K562 (cell line): ENCODE measurements at regions not wholly inside any gene's neighbourhood (a gene's known extent, or its start where the extent isn't known, plus 50 kb on each side); places are given as distances from the start of the nearest gene placed in this dataset.
A peak's percentile ranks its signal among the peaks of the same experiment; 100 is the strongest.

Source experiments
- ATAC-seq: fragments of 200-7000 bp; cut with Tn5 transposase; 3 replicates; pipeline ENCODE4 v1.9.1; 2020; ENCODE audit warnings: moderate library complexity
- BruUV-seq: library from RNA; stranded (reverse); fragments of 400-500 nt; replicated peaks from 2 replicates; lab custom pipeline; 2021; lab: Mats Ljungman, UMichigan
- CTCF ChIA-PET: fragments of 300-600 bp; formaldehyde crosslinking; extraction: SDS; loops from one replicate; lab custom pipeline; 2021; ENCODE audit warnings: low intra/inter-chr PET ratio; lab: Yijun Ruan, JAX
- POLR2A ChIA-PET: fragments of 300-600, 350-650 bp; sonication (Branson Sonifier 250); formaldehyde crosslinking; extraction: SDS; loops from one replicate; lab custom pipeline; 2021; ENCODE audit warnings: antibody characterized with exemption, inconsistent platforms; lab: Yijun Ruan, JAX
- DNase-seq, 4 experiments: peaks; one replicate each; pipeline versions ENCODE4 v3.0.0 to v3.0.0-alpha.2; 2011 to 2018; ENCODE audit warnings: low spot score in 3 of 4, mixed read lengths in 3 of 4; ENCODE audit errors: extremely low read depth in 1 of 4
- FAIRE-seq: peaks from 2 replicates; lab custom pipeline; 2011; peaks lifted over from hg19 to GRCh38; lab: Jason Lieb, UNC
- H2AFZ ChIP-seq: 2 replicates; pipeline ENCODE4 v1.6.0; 2011; ENCODE audit warnings: low read depth, low read length, control low read depth, inconsistent platforms
- H3K27ac ChIP-seq: fragments of 200-600 bp; 3 replicates; pipeline ENCODE4 v1.8.0; 2011; ENCODE audit warnings: low read depth, mild to moderate bottlenecking, control low read depth, inconsistent platforms, low read length, moderate library complexity, mixed read lengths; ENCODE audit errors: extremely low read depth
- H3K27me3 ChIP-seq, 2 experiments: fragments of 300-600 bp in 1 of 2; 2 replicates in 1 of 2; 3 replicates in 1 of 2; pipeline versions ENCODE4 v1.6.0 to v1.8.0; 2011; ENCODE audit warnings: inconsistent platforms in 2 of 2, low read length in 2 of 2, mild to moderate bottlenecking in 1 of 2, mixed read lengths in 1 of 2, moderate library complexity in 1 of 2; ENCODE audit not compliant: control insufficient read depth in 2 of 2, insufficient read depth in 2 of 2
- H3K36me3 ChIP-seq: fragments of 300-600 bp; 3 replicates; pipeline ENCODE4 v1.8.0; 2011; ENCODE audit warnings: mild to moderate bottlenecking, low read length, inconsistent platforms; ENCODE audit not compliant: control insufficient read depth, insufficient read depth
- H3K4me1 ChIP-seq, 2 experiments: fragments of 200-600 bp in 1 of 2; replicated peaks in 1 of 2; 2 replicates in 1 of 2; 3 replicates in 1 of 2; pipeline versions ENCODE4 v1.5.1 to v1.8.0; 2011; ENCODE audit warnings: inconsistent platforms in 2 of 2, low read length in 2 of 2, mild to moderate bottlenecking in 1 of 2, mixed read lengths in 1 of 2, moderate library complexity in 1 of 2; ENCODE audit not compliant: control insufficient read depth in 2 of 2, insufficient read depth in 2 of 2
- H3K4me2 ChIP-seq: 2 replicates; pipeline ENCODE4 v1.6.1; 2011; ENCODE audit warnings: low read length, control low read depth, inconsistent platforms, mixed read lengths; ENCODE audit not compliant: insufficient read depth
- H3K4me3 ChIP-seq: fragments of 200-600 bp; sonication (generic), shearing (Covaris generic); 2 replicates; pipeline ENCODE4 v1.5.1; 2016; ENCODE audit warnings: control low read depth, inconsistent platforms
- H3K79me2 ChIP-seq: fragments of 200-600 bp; 3 replicates; pipeline ENCODE4 v1.8.0; 2011; ENCODE audit warnings: low read length, inconsistent platforms; ENCODE audit not compliant: control insufficient read depth, insufficient read depth
- H3K9ac ChIP-seq, 2 experiments: 2 replicates each; pipeline versions ENCODE4 v1.6.0 to v1.6.1; 2011; ENCODE audit warnings: low read depth in 2 of 2, low read length in 2 of 2, control low read depth in 1 of 2, inconsistent platforms in 1 of 2, mild to moderate bottlenecking in 1 of 2, mixed read lengths in 1 of 2; ENCODE audit not compliant: insufficient read depth in 1 of 2
- H3K9me1 ChIP-seq: one replicate; pipeline ENCODE4 v1.6.0; 2011; ENCODE audit warnings: inconsistent platforms, mild to moderate bottlenecking, low read length, moderate library complexity; ENCODE audit not compliant: control insufficient read depth, insufficient read depth
- H3K9me3 ChIP-seq: replicated peaks from 2 replicates; pipeline ENCODE4 v1.5.1; 2011; ENCODE audit warnings: low read depth, low read length, inconsistent platforms; ENCODE audit not compliant: control insufficient read depth, insufficient read depth
- H4K20me1 ChIP-seq: replicated peaks from 2 replicates; pipeline ENCODE4 v1.6.1; 2011; ENCODE audit warnings: low read length, inconsistent platforms, mixed read lengths; ENCODE audit not compliant: control insufficient read depth, insufficient read depth
- ADNP ChIP-seq: fragments of 200-800 bp; sonication (Bioruptor generic); IDR thresholded peaks from 2 replicates; pipeline ENCODE4 v1.6.1; 2016; ENCODE audit warnings: missing genetic modification characterization, missing compliant biosample characterization
- ATF1 ChIP-seq, 2 experiments: fragments of 450-650 bp in 1 of 2; IDR thresholded peaks; 2 replicates each; pipeline ENCODE4 v1.6.1; 2016; ENCODE audit warnings: missing compliant biosample characterization in 1 of 2, missing genetic modification characterization in 1 of 2
- BCLAF1 ChIP-seq, 2 experiments: fragments of 450-650 bp in 1 of 2; IDR thresholded peaks; 2 replicates each; pipeline ENCODE4 v1.6.1; 2011 to 2017; ENCODE audit warnings: low read depth in 2 of 2, antibody characterized with exemption in 1 of 2, borderline replicate concordance in 1 of 2, low read length in 1 of 2, mild to moderate bottlenecking in 1 of 2, mixed read lengths in 1 of 2; ENCODE audit not compliant: control insufficient read depth in 1 of 2
- CBX3 ChIP-seq, 2 experiments: IDR thresholded peaks; 1 replicate in 1 of 2; 2 replicates in 1 of 2; pipeline ENCODE4 v1.6.1; 2012; ENCODE audit warnings: inconsistent platforms in 2 of 2, low read length in 2 of 2, borderline replicate concordance in 1 of 2, control low read depth in 1 of 2
- CEBPB ChIP-seq: fragments of 450-650 bp; IDR thresholded peaks from 2 replicates; pipeline ENCODE4 v1.6.1; 2016; ENCODE audit warnings: missing genetic modification characterization, missing compliant biosample characterization
- CEBPG ChIP-seq, 3 experiments: fragments of 200-800 bp in 1 of 3; sonication (Bioruptor generic) in 1 of 3; sonication (generic) in 1 of 3; formaldehyde crosslinking in 1 of 3; IDR thresholded peaks in 2 of 3; conservative IDR thresholded peaks in 1 of 3; 2 replicates each; pipeline versions ENCODE4 v1.6.1 to v1.8.0; 2016 to 2022; ENCODE audit warnings: missing compliant biosample characterization in 2 of 3, missing genetic modification characterization in 2 of 3, mild to moderate bottlenecking in 1 of 3, missing genetic modification reagents in 1 of 3
- DDX20 ChIP-seq: fragments of 450-650 bp; IDR thresholded peaks from 2 replicates; pipeline ENCODE4 v1.6.1; 2016; ENCODE audit warnings: missing genetic modification characterization, low read depth, mild to moderate bottlenecking, missing compliant biosample characterization, moderate library complexity
- ESRRA ChIP-seq: fragments of 450-650 bp; IDR thresholded peaks from 2 replicates; pipeline ENCODE4 v1.6.1; 2014; ENCODE audit warnings: low read depth, mild to moderate bottlenecking, moderate library complexity, borderline replicate concordance
- HIVEP1 ChIP-seq: fragments of 250-450 bp; sonication (Bioruptor Pico); IDR thresholded peaks from 2 replicates; pipeline ENCODE4 v1.4.0; 2020; ENCODE audit warnings: mild to moderate bottlenecking
- RBFOX2 ChIP-seq: fragments of 200-400 bp; formaldehyde crosslinking; IDR thresholded peaks from 2 replicates; pipeline ENCODE4 v1.6.1; 2017; ENCODE audit warnings: low read depth, mild to moderate bottlenecking, low read length, moderate library complexity
- RNF2 ChIP-seq: sonication (generic); IDR thresholded peaks from 2 replicates; pipeline ENCODE4 v1.6.1; 2016
- SIX5 ChIP-seq, 2 experiments: IDR thresholded peaks; 2 replicates each; pipeline ENCODE4 v1.6.1; 2011; ENCODE audit warnings: low read length in 2 of 2, borderline replicate concordance in 1 of 2, low read depth in 1 of 2, mild to moderate bottlenecking in 1 of 2, moderate library complexity in 1 of 2; ENCODE audit not compliant: insufficient read depth in 1 of 2
- TBL1XR1 ChIP-seq, 2 experiments: IDR thresholded peaks; 2 replicates each; pipeline ENCODE4 v1.6.1; 2012; ENCODE audit warnings: improper control_type of control experiment in 2 of 2, low read length in 2 of 2, mild to moderate bottlenecking in 1 of 2
- TOE1 ChIP-seq, 2 experiments: fragments of 450-650 bp in 1 of 2; sonication (generic) in 1 of 2; formaldehyde crosslinking in 1 of 2; IDR thresholded peaks; 2 replicates each; pipeline versions ENCODE4 v1.7.1 to v1.8.0; 2016 to 2022; ENCODE audit warnings: borderline replicate concordance in 2 of 2, mild to moderate bottlenecking in 2 of 2, antibody characterized with exemption in 1 of 2, inconsistent platforms in 1 of 2, low read depth in 1 of 2, missing genetic modification reagents in 1 of 2, moderate library complexity in 1 of 2
- ZFP1 ChIP-seq: fragments of 450-650 bp; formaldehyde crosslinking; IDR thresholded peaks from 2 replicates; pipeline ENCODE4 v1.4.0; 2020; ENCODE audit warnings: mild to moderate bottlenecking, mixed read lengths
- WGBS: fragments of 100-300 bp; shearing (Covaris generic); methylation state at CpG from one replicate; pipeline ENCODE4 v1.1.6; 2016; ENCODE audit warnings: low coverage, mixed read lengths; ENCODE audit not compliant: insufficient coverage; ENCODE audit errors: missing lambda C conversion rate; 5-methylcytosine and 5-hydroxymethylcytosine counted together
- in situ Hi-C: fragments of 300-500 bp; cut with MboI; formaldehyde crosslinking; loops from 4 replicates; pipeline ENCODE4 v1.15.0; 2018; ENCODE audit warnings: inconsistent platforms, mixed read lengths
- intact Hi-C: fragments of 100-400 bp; cut with micrococcal nuclease; formaldehyde crosslinking; loops from 2 replicates; pipeline ENCODE4 v1.14.2; 2022
- TF ChIP-seq, protein P1 (sequence below), 2 experiments: fragments of 450-650 bp in 1 of 2; sonication (generic) in 1 of 2; formaldehyde crosslinking; conservative IDR thresholded peaks; 2 replicates each; pipeline versions ENCODE4 v1.4.0 to v1.8.1; 2020 to 2022; ENCODE audit warnings: mild to moderate bottlenecking in 1 of 2, missing genetic modification reagents in 1 of 2
- TF ChIP-seq, protein P2 (sequence below): fragments of 250-450 bp; sonication (Bioruptor Pico); IDR thresholded peaks from 2 replicates; pipeline ENCODE4 v1.6.1; 2021; ENCODE audit warnings: mild to moderate bottlenecking

DNA sequence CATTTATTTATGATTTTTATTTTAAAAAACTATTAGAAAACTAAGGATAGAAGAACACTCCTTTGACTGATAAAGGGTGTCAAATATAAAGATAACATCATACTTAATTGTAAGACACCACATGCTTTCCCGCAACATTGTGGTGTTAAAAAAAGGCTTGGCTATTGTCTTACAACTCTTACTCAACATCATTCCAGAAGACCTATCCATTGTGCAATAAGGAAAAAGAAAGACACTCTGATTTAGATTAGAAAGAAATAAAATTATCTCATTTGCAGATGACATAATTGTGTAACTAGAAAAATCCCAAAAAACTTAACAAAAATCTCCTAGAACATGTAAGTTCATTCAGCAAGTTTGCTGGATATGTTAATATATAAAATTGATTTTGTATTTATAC is 296.7 kb upstream of the GNAI1 start:
- ChIA-PET POLR2A (no interaction called here), CTCF (no interaction called here)
- 0% methylated on average over 1 of the region's 1 CpG for WGBS
- FAIRE-seq (no peak), DNase-seq (no peak), ATAC-seq (no peak)
- no peak overlapping the region for H3K4me2 ChIP-seq
- no peaks in the 10 kb centered on the region for H3K27me3 ChIP-seq
- no peak overlapping the region for H3K27ac ChIP-seq
- no TSS peak for BruUV-seq
- no peaks in the 10 kb centered on the region for H3K4me1 ChIP-seq
- no peak overlapping the region for H3K4me3 ChIP-seq
- H4K20me1 ChIP-seq = no peaks in the 10 kb centered on the region
- in situ Hi-C loops = no loop called here
- H2AFZ ChIP-seq = no peak overlapping the region
- no peaks in the 10 kb centered on the region for H3K36me3 ChIP-seq
- no peaks in the 10 kb centered on the region for H3K79me2 ChIP-seq
- H3K9me3 ChIP-seq = 0 out of 2 replicates have a peak, but pooled peaks cover 2% of the 10 kb centered on the region
- intact Hi-C loops = no loop called here
- no peak overlapping the region for H3K9ac ChIP-seq
- H3K9me1 ChIP-seq = no peaks in the 10 kb centered on the region
- TF ChIP-seq, protein P1, sequence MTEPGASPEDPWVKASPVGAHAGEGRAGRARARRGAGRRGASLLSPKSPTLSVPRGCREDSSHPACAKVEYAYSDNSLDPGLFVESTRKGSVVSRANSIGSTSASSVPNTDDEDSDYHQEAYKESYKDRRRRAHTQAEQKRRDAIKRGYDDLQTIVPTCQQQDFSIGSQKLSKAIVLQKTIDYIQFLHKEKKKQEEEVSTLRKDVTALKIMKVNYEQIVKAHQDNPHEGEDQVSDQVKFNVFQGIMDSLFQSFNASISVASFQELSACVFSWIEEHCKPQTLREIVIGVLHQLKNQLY (CRISPR knock-in tag; conservative IDR thresholded peaks at IDR 0.05) = no peak
- TF ChIP-seq DDX20 (tag) (no peak), RNF2 (no peak), CBX3 (IDR thresholded peaks at IDR 0.05; ENCODE audit: borderline replicate concordance in 1 of 2, low read length in 2 of 2) (no peak), SIX5 (IDR thresholded peaks at IDR 0.05; ENCODE audit: borderline replicate concordance in 1 of 2, insufficient read depth in 1 of 2, low read depth in 1 of 2, low read length in 2 of 2) (no peak), ESRRA (no peak), RBFOX2 (no peak), BCLAF1 (IDR thresholded peaks at IDR 0.05; ENCODE audit: borderline replicate concordance in 1 of 2, control insufficient read depth in 1 of 2, low read depth in 2 of 2, low read length in 1 of 2) (no peak), HIVEP1 (no peak), TBL1XR1 (IDR thresholded peaks at IDR 0.05; ENCODE audit: low read length in 2 of 2) (no peak), ZFP1 (no peak), TOE1 (IDR thresholded peaks at IDR 0.05; ENCODE audit: borderline replicate concordance) (no peak), TOE1 (CRISPR knock-in tag; IDR thresholded peaks at IDR 0.05; ENCODE audit: borderline replicate concordance, low read depth) (no peak), ATF1 (CRISPR knock-in tag; IDR thresholded peaks at IDR 0.05) (no peak), ATF1 (tag; IDR thresholded peaks at IDR 0.05) (no peak), CEBPG (CRISPR knock-in tag; IDR thresholded peaks at IDR 0.05) (no peak), CEBPG (tag; conservative IDR thresholded peaks at IDR 0.05 in 1 of 2, IDR thresholded peaks at IDR 0.05 in 1 of 2) (peak in 1 of 2 experiments; percentile 76; a peak in 2 of 4 replicates), ADNP (tag) (no peak), CEBPB (tag) (peak; percentile 24; the same call in 1 of the 2 replicates)
- TF ChIP-seq, protein P2, sequence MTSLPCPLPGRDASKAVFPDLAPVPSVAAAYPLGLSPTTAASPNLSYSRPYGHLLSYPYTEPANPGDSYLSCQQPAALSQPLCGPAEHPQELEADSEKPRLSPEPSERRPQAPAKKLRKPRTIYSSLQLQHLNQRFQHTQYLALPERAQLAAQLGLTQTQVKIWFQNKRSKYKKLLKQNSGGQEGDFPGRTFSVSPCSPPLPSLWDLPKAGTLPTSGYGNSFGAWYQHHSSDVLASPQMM (CRISPR knock-in tag) = no peak
